ENCODE measurements at regions not wholly inside any gene's neighbourhood (a gene's known extent, or its start where the extent isn't known, plus 50 kb on each side); places are given as distances from the start of the nearest gene placed in this dataset.
"Not testable (repeated sequence)": the region's sequence is repeated elsewhere in the genome, so short reads cannot be mapped to it uniquely, and the experiment has no call there.

- peaks cover 48% of the 10 kb centered on the region for H3K27me3 Mint-ChIP-seq (ENCODE audit: low read depth)
- DNase-seq (ENCODE audit: low spot score): no peak
- H3K9me3 Mint-ChIP-seq: no peaks in the 10 kb centered on the region
- no peak overlapping the region for H3K27ac Mint-ChIP-seq
- H3K4me1 Mint-ChIP-seq (ENCODE audit: low read depth): no peaks in the 10 kb centered on the region
- H3K4me3 Mint-ChIP-seq: no peak overlapping the region
- no peaks in the 10 kb centered on the region for H3K36me3 Mint-ChIP-seq (ENCODE audit: low read depth)
Observed at GRCh38 chr10:7085147-7085912, 325.5 kb downstream of the SFMBT2 start.

GRCh38 chr10:7084280-7085005 lies 326.4 kb downstream of the SFMBT2 start:
- Mint-ChIP-seq H3K4me1 (ENCODE audit: low read depth) (no peaks in the 10 kb centered on the region), H3K27me3 (ENCODE audit: low read depth) (peaks cover 48% of the 10 kb centered on the region), H3K4me3 (no peak overlapping the region), H3K36me3 (ENCODE audit: low read depth) (no peaks in the 10 kb centered on the region), H3K27ac (no peak overlapping the region), H3K9me3 (no peaks in the 10 kb centered on the region)
- no peak for DNase-seq (ENCODE audit: low spot score)

GRCh38 chr10:7082967-7083366 lies 327.9 kb downstream of the SFMBT2 start:
- Mint-ChIP-seq H3K27ac (no peak overlapping the region), H3K4me1 (ENCODE audit: low read depth) (no peaks in the 10 kb centered on the region), H3K27me3 (ENCODE audit: low read depth) (peaks cover 42% of the 10 kb centered on the region), H3K4me3 (no peak overlapping the region), H3K9me3 (no peaks in the 10 kb centered on the region), H3K36me3 (ENCODE audit: low read depth) (no peaks in the 10 kb centered on the region)
- no peak for DNase-seq (ENCODE audit: low spot score)

GRCh38 chr10:7077880-7078279 lies 333.0 kb downstream of the SFMBT2 start:
- Mint-ChIP-seq H3K27me3 (ENCODE audit: low read depth) (peaks cover 44% of the 10 kb centered on the region), H3K36me3 (ENCODE audit: low read depth) (no peaks in the 10 kb centered on the region), H3K4me3 (no peak overlapping the region), H3K9me3 (no peaks in the 10 kb centered on the region), H3K4me1 (ENCODE audit: low read depth) (no peaks in the 10 kb centered on the region), H3K27ac (no peak overlapping the region)
- no peak for DNase-seq (ENCODE audit: low spot score)

GRCh38 chr10:7075851-7076250 lies 335.0 kb downstream of the SFMBT2 start:
- no peaks in the 10 kb centered on the region for H3K4me1 Mint-ChIP-seq (ENCODE audit: low read depth)
- H3K36me3 Mint-ChIP-seq (ENCODE audit: low read depth): no peaks in the 10 kb centered on the region
- H3K4me3 Mint-ChIP-seq: no peak overlapping the region
- no peak for DNase-seq (ENCODE audit: low spot score)
- no peak overlapping the region for H3K27ac Mint-ChIP-seq
- no peaks in the 10 kb centered on the region for H3K9me3 Mint-ChIP-seq
- peaks cover 33% of the 10 kb centered on the region for H3K27me3 Mint-ChIP-seq (ENCODE audit: low read depth)

- Mint-ChIP-seq H3K27ac (no peak overlapping the region), H3K27me3 (ENCODE audit: low read depth) (peaks cover 32% of the 10 kb centered on the region)
Observed at GRCh38 chr10:7075110-7075509, 335.7 kb downstream of the SFMBT2 start.

GRCh38 chr10:7071421-7071820 lies 339.4 kb downstream of the SFMBT2 start:
- Mint-ChIP-seq H3K27me3 (ENCODE audit: low read depth) (peaks cover 28% of the 10 kb centered on the region), H3K9me3 (no peaks in the 10 kb centered on the region), H3K4me1 (ENCODE audit: low read depth) (no peaks in the 10 kb centered on the region), H3K27ac (no peak overlapping the region), H3K4me3 (no peak overlapping the region), H3K36me3 (ENCODE audit: low read depth) (no peaks in the 10 kb centered on the region)
- DNase-seq (ENCODE audit: low spot score): no peak

More at GRCh38 chr10:7075110-7075509, 335.7 kb downstream of the SFMBT2 start:
- DNase-seq (ENCODE audit: low spot score): no peak
- H3K4me1 Mint-ChIP-seq (ENCODE audit: low read depth): no peaks in the 10 kb centered on the region
- H3K36me3 Mint-ChIP-seq (ENCODE audit: low read depth): no peaks in the 10 kb centered on the region
- H3K9me3 Mint-ChIP-seq: no peaks in the 10 kb centered on the region
- H3K4me3 Mint-ChIP-seq: no peak overlapping the region

- Mint-ChIP-seq H3K9me3 (no peaks in the 10 kb centered on the region), H3K27me3 (ENCODE audit: low read depth) (peaks cover 25% of the 10 kb centered on the region), H3K4me1 (ENCODE audit: low read depth) (no peaks in the 10 kb centered on the region), H3K36me3 (ENCODE audit: low read depth) (no peaks in the 10 kb centered on the region), H3K4me3 (no peak overlapping the region), H3K27ac (no peak overlapping the region)
- DNase-seq (ENCODE audit: low spot score): no peak
Observed at GRCh38 chr10:7070950-7071349, 339.9 kb downstream of the SFMBT2 start.

GRCh38 chr10:7069706-7070105 lies 341.1 kb downstream of the SFMBT2 start:
- DNase-seq (ENCODE audit: low spot score): no peak
- Mint-ChIP-seq H3K4me1 (ENCODE audit: low read depth) (no peaks in the 10 kb centered on the region), H3K9me3 (no peaks in the 10 kb centered on the region), H3K27ac (no peak overlapping the region), H3K36me3 (ENCODE audit: low read depth) (no peaks in the 10 kb centered on the region), H3K27me3 (ENCODE audit: low read depth) (peaks cover 17% of the 10 kb centered on the region), H3K4me3 (no peak overlapping the region)

- no peaks in the 10 kb centered on the region for H3K9me3 Mint-ChIP-seq
- H3K36me3 Mint-ChIP-seq (ENCODE audit: low read depth): no peaks in the 10 kb centered on the region
- H3K27me3 Mint-ChIP-seq (ENCODE audit: low read depth): peaks cover 3% of the 10 kb centered on the region
- H3K4me1 Mint-ChIP-seq (ENCODE audit: low read depth): no peaks in the 10 kb centered on the region
- no peak overlapping the region for H3K4me3 Mint-ChIP-seq
- no peak for DNase-seq (ENCODE audit: low spot score)
- H3K27ac Mint-ChIP-seq: no peak overlapping the region
Observed at GRCh38 chr10:7056216-7056615, 354.6 kb downstream of the SFMBT2 start.

GRCh38 chr10:7054915-7055314 lies 355.9 kb downstream of the SFMBT2 start:
- DNase-seq (ENCODE audit: low spot score): no peak
- Mint-ChIP-seq H3K9me3 (peaks cover 5% of the 10 kb centered on the region), H3K4me1 (ENCODE audit: low read depth) (no peaks in the 10 kb centered on the region), H3K4me3 (no peak overlapping the region), H3K27me3 (ENCODE audit: low read depth) (peaks cover 6% of the 10 kb centered on the region), H3K27ac (no peak overlapping the region), H3K36me3 (ENCODE audit: low read depth) (peaks cover 4% of the 10 kb centered on the region)

- peaks cover 6% of the 10 kb centered on the region for H3K27me3 Mint-ChIP-seq (ENCODE audit: low read depth)
- H3K9me3 Mint-ChIP-seq: peaks cover 5% of the 10 kb centered on the region
- peaks cover 4% of the 10 kb centered on the region for H3K36me3 Mint-ChIP-seq (ENCODE audit: low read depth)
- no peak overlapping the region for H3K4me3 Mint-ChIP-seq
- no peaks in the 10 kb centered on the region for H3K4me1 Mint-ChIP-seq (ENCODE audit: low read depth)
- H3K27ac Mint-ChIP-seq: no peak overlapping the region
- DNase-seq (ENCODE audit: low spot score): no peak
Observed at GRCh38 chr10:7053195-7053594, 357.6 kb downstream of the SFMBT2 start.

- H3K36me3 Mint-ChIP-seq (ENCODE audit: low read depth): not testable (repeated sequence)
Observed at GRCh38 chr10:7050024-7050423, 360.8 kb downstream of the SFMBT2 start.

GRCh38 chr10:7048061-7048460 lies 362.8 kb downstream of the SFMBT2 start:
- no peak for DNase-seq (ENCODE audit: low spot score)
- H3K27ac Mint-ChIP-seq: no peak overlapping the region
- H3K36me3 Mint-ChIP-seq (ENCODE audit: low read depth): peaks cover 6% of the 10 kb centered on the region
- peaks cover 24% of the 10 kb centered on the region for H3K4me1 Mint-ChIP-seq (ENCODE audit: low read depth)
- peaks cover 6% of the 10 kb centered on the region for H3K27me3 Mint-ChIP-seq (ENCODE audit: low read depth)
- H3K9me3 Mint-ChIP-seq: peaks cover 13% of the 10 kb centered on the region
- no peak overlapping the region for H3K4me3 Mint-ChIP-seq

More at GRCh38 chr10:7050024-7050423, 360.8 kb downstream of the SFMBT2 start:
- peaks cover 19% of the 10 kb centered on the region for H3K4me1 Mint-ChIP-seq (ENCODE audit: low read depth)
- H3K27me3 Mint-ChIP-seq (ENCODE audit: low read depth); H3K4me3 Mint-ChIP-seq; DNase-seq (ENCODE audit: low spot score); H3K27ac Mint-ChIP-seq: not testable (repeated sequence)
- H3K9me3 Mint-ChIP-seq: peaks cover 13% of the 10 kb centered on the region

Measured in T-helper 2 cell treated with Interferon-gamma antibody and Interleukin-4, amounts not matched to agents 5 μg/mL and 100 μg/mL, for 36 hours (primary cell).